Right lobe of liver (tissue), 4 donors: ENCODE measurements at regions not wholly inside any gene's neighbourhood (a gene's known extent, or its start where the extent isn't known, plus 50 kb on each side); places are given as distances from the start of the nearest gene placed in this dataset.

Experiments
- CTCF ChIP-seq, 4 donors: fragments of 200-600 bp in 3 of 4; fragments of 450-650 bp in 1 of 4; IDR thresholded peaks; one replicate each; pipeline versions ENCODE4 v1.5.1 to v1.8.0; 2016 to 2022; ENCODE audit warnings: antibody characterized with exemption in 4 of 4, mild to moderate bottlenecking in 2 of 4
- POLR2A ChIP-seq: fragments of 450-650 bp; IDR thresholded peaks from one replicate; pipeline ENCODE4 v1.6.1; 2017; ENCODE audit warnings: antibody characterized with exemption, mild to moderate bottlenecking
- donor health status: DM: no; HTN: no; CAD: no.
- donor health status: DM: no; HTN: no; CAD: no.
- donor health status: DM: no; HTN: yes; CAD: no.

GRCh38 chr12:58378028-58378427 is 436.7 kb downstream of the ATP23 start:
- TF ChIP-seq CTCF (IDR thresholded peaks at IDR 0.05) (no peak), POLR2A (no peak)
